ENCODE measurements at regions not wholly inside any gene's neighbourhood (a gene's known extent, or its start where the extent isn't known, plus 50 kb on each side); places are given as distances from the start of the nearest gene placed in this dataset.

GRCh38 chr2:235350234-235350633 lies 143.6 kb upstream of the AGAP1 start:
- no peak for TF ChIP-seq CTCF (IDR thresholded peaks at IDR 0.05)
- no peak for TF ChIP-seq POLR2A (IDR thresholded peaks at IDR 0.05)

Data from testis (tissue), 2 donors.